Smooth muscle cell (in vitro differentiated cells): ENCODE measurements at regions not wholly inside any gene's neighbourhood (a gene's known extent, or its start where the extent isn't known, plus 50 kb on each side); places are given as distances from the start of the nearest gene placed in this dataset.

Source experiments
- DNase-seq: peaks from one replicate; lab custom pipeline; 2025; ENCODE audit not compliant: unreplicated experiment; lab: John Stamatoyannopoulos, UW
- H2AFZ ChIP-seq: fragments of 200-600 bp; sonication (generic); 2 replicates; pipeline ENCODE4 v1.6.0; 2016; ENCODE audit warnings: antibody characterized with exemption, low read depth, mild to moderate bottlenecking
- H3F3A ChIP-seq: fragments of 200-600 bp; sonication (generic); 2 replicates; pipeline ENCODE4 v1.6.0; 2017; ENCODE audit warnings: antibody characterized with exemption, low read depth
- H3K27ac ChIP-seq: fragments of 200-600 bp; sonication (generic); 2 replicates; pipeline ENCODE4 v1.5.1; 2016; ENCODE audit warnings: low read depth, mild to moderate bottlenecking
- H3K27me3 ChIP-seq: fragments of 200-600 bp; sonication (generic); 2 replicates; pipeline ENCODE4 v1.6.1; 2016; ENCODE audit warnings: low read depth, mild to moderate bottlenecking
- H3K36me3 ChIP-seq: fragments of 200-600 bp; sonication (generic); 2 replicates; pipeline ENCODE4 v1.5.1; 2016; ENCODE audit warnings: low read depth
- H3K4me1 ChIP-seq: fragments of 200-600 bp; sonication (generic); 2 replicates; pipeline ENCODE4 v1.5.1; 2016; ENCODE audit warnings: low read depth
- H3K4me2 ChIP-seq: fragments of 200-600 bp; sonication (generic); 2 replicates; pipeline ENCODE4 v1.6.0; 2016; ENCODE audit warnings: mild to moderate bottlenecking
- H3K4me3 ChIP-seq: fragments of 200-600 bp; sonication (generic); 2 replicates; pipeline ENCODE4 v1.5.1; 2016; ENCODE audit warnings: mild to moderate bottlenecking
- H3K79me2 ChIP-seq: fragments of 200-600 bp; sonication (generic); 2 replicates; pipeline ENCODE4 v1.6.0; 2016; ENCODE audit warnings: low read depth, mild to moderate bottlenecking
- H3K9ac ChIP-seq: fragments of 200-600 bp; sonication (generic); 2 replicates; pipeline ENCODE4 v1.6.0; 2016; ENCODE audit warnings: low read depth
- H3K9me3 ChIP-seq: fragments of 200-600 bp; sonication (generic); replicated peaks from 2 replicates; pipeline ENCODE4 v1.5.1; 2016; ENCODE audit warnings: low read depth
- H4K20me1 ChIP-seq: fragments of 200-600 bp; sonication (generic); 2 replicates; pipeline ENCODE4 v1.6.0; 2016; ENCODE audit warnings: low read depth
- WGBS: methylation state at CpG from one replicate; pipeline ENCODE4 v1.1.7; 2016; ENCODE audit warnings: low lambda C conversion rate; 5-methylcytosine and 5-hydroxymethylcytosine counted together
- TF ChIP-seq, protein P1 (sequence below): fragments of 200-600 bp; sonication (generic); IDR thresholded peaks from 2 replicates; pipeline ENCODE4 v1.5.1; 2017; ENCODE audit warnings: borderline replicate concordance, mild to moderate bottlenecking, antibody characterized with exemption; ENCODE audit not compliant: insufficient read depth, poor library complexity, severe bottlenecking

DNA sequence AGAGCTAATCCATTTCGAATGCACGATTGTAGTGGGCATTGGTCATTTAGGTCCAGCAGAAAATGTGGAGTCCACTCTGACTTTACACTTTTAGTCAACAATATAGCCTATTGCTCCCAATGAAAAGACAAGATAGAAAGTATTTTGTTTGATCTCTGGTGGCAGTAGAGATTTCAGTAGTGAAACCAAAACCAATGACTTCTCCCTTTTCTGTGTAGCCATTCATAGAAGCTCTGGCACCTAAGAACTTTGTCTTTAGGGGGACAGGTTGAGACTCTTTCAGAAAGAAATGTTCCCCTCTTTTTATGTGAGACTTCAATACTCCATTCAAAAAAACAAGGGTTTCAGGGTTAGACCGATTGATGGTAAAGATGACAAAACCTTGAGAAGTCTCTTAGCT, 510.8 kb upstream of the POU3F2 start:
- 85% methylated on average over 3 of the region's 3 CpGs for WGBS
- Histone ChIP-seq H4K20me1 (no peaks in the 10 kb centered on the region), H3K79me2 (no peaks in the 10 kb centered on the region), H3K27ac (no peak overlapping the region), H3K27me3 (no peaks in the 10 kb centered on the region), H3K4me1 (no peaks in the 10 kb centered on the region), H3K4me3 (no peak overlapping the region), H2AFZ (no peak overlapping the region), H3K9ac (no peak overlapping the region), H3F3A (no peaks in the 10 kb centered on the region), H3K4me2 (no peak overlapping the region), H3K9me3 (no peaks in the 10 kb centered on the region), H3K36me3 (no peaks in the 10 kb centered on the region)
- TF ChIP-seq, protein P1, sequence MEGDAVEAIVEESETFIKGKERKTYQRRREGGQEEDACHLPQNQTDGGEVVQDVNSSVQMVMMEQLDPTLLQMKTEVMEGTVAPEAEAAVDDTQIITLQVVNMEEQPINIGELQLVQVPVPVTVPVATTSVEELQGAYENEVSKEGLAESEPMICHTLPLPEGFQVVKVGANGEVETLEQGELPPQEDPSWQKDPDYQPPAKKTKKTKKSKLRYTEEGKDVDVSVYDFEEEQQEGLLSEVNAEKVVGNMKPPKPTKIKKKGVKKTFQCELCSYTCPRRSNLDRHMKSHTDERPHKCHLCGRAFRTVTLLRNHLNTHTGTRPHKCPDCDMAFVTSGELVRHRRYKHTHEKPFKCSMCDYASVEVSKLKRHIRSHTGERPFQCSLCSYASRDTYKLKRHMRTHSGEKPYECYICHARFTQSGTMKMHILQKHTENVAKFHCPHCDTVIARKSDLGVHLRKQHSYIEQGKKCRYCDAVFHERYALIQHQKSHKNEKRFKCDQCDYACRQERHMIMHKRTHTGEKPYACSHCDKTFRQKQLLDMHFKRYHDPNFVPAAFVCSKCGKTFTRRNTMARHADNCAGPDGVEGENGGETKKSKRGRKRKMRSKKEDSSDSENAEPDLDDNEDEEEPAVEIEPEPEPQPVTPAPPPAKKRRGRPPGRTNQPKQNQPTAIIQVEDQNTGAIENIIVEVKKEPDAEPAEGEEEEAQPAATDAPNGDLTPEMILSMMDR = no peak
- no peak for DNase-seq

DNA sequence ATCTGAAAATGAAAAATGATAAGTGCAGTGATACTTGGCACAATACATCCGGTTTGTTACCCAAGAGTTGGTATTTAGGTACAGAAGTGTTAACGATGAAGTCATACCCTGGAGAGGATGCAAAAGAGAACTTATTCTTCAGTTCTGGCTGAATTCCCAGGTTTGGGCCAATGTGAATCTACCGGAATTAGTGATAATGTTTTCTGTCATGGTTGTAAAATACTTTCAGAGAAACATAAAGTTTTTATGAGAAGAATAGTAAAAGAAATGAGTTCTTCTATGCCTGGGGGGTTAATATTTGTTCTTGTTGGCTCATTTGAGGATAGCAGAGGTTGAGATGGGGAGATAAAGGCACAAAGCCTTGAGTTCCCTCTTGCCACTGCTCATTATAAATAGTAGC, 509.9 kb upstream of the POU3F2 start:
- Histone ChIP-seq H3K79me2 (no peaks in the 10 kb centered on the region), H4K20me1 (no peaks in the 10 kb centered on the region), H3K36me3 (no peaks in the 10 kb centered on the region), H2AFZ (no peak overlapping the region), H3K9me3 (no peaks in the 10 kb centered on the region), H3K9ac (no peak overlapping the region), H3F3A (no peaks in the 10 kb centered on the region), H3K27ac (no peak overlapping the region), H3K4me3 (no peak overlapping the region), H3K4me2 (no peak overlapping the region), H3K4me1 (no peaks in the 10 kb centered on the region), H3K27me3 (no peaks in the 10 kb centered on the region)
- DNase-seq = no peak
- 81% methylated on average over 3 of the region's 3 CpGs for WGBS
- TF ChIP-seq, protein P1 = no peak

DNA sequence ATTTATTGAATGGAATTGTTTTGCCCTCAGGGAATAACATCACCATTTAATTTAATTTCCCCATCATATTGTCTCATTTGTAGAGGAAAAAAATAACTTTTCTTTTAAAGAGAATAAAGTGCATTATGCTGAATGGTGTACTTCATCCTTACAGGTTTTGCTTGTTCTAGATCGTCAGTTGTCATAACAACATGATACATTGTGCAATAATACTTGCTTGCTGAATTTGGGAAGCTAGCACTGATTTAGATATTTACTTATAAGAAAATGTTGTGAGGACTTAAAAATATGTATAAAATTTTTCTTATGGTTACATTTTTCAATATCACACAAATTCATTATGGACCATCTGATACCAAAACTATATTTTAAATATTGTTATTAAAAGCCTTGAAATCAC, 509.0 kb upstream of the POU3F2 start:
- WGBS = 94% methylated on average over 1 of the region's 1 CpG
- TF ChIP-seq, protein P1 = no peak
- Histone ChIP-seq H3K36me3 (no peaks in the 10 kb centered on the region), H3K4me3 (no peak overlapping the region), H3K27ac (no peak overlapping the region), H3K4me2 (no peak overlapping the region), H2AFZ (no peak overlapping the region), H4K20me1 (no peaks in the 10 kb centered on the region), H3F3A (no peaks in the 10 kb centered on the region), H3K9me3 (no peaks in the 10 kb centered on the region), H3K9ac (no peak overlapping the region), H3K4me1 (no peaks in the 10 kb centered on the region), H3K79me2 (no peaks in the 10 kb centered on the region), H3K27me3 (no peaks in the 10 kb centered on the region)
- no peak for DNase-seq

DNA sequence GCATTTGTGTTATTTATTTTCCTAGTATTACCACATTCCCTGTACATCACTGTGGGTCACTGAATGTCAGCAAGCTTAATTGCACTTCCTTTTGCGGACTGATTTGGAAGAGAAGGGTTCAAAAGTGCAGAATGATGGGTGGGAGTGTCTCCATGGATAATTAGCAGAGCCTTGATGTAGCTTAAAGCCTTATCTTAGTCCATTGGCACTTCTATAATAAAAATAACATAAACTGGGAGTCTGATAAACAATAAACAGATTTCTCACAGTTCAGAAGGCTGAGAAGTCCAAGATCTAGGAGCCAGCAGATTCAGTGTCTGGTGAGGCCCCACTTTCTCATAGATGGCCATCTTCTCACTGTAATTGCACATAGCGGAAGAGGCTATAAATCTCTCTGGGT, 501.1 kb upstream of the POU3F2 start:
- Histone ChIP-seq H3K9me3 (no peaks in the 10 kb centered on the region), H3K9ac (no peak overlapping the region), H3K4me2 (no peak overlapping the region), H3K4me3 (no peak overlapping the region), H4K20me1 (no peaks in the 10 kb centered on the region), H3K4me1 (peaks cover 21% of the 10 kb centered on the region), H3K27me3 (no peaks in the 10 kb centered on the region), H3K79me2 (no peaks in the 10 kb centered on the region), H3K27ac (no peak overlapping the region), H3F3A (no peaks in the 10 kb centered on the region), H2AFZ (no peak overlapping the region), H3K36me3 (no peaks in the 10 kb centered on the region)
- 43% methylated on average over 2 of the region's 2 CpGs for WGBS
- TF ChIP-seq, protein P1 = no peak
- DNase-seq = no peak
